T-helper 2 cell treated with Interferon-gamma antibody and Interleukin-4, amounts not matched to agents 100 ng/mL and 5 ng/mL, for 36 hours (primary cell): ENCODE measurements at regions not wholly inside any gene's neighbourhood (a gene's known extent, or its start where the extent isn't known, plus 50 kb on each side); places are given as distances from the start of the nearest gene placed in this dataset.

Source experiments
- intact Hi-C: fragments of 100-400 bp; cut with micrococcal nuclease; formaldehyde crosslinking; loops from one replicate; pipeline ENCODE4 v1.15.1; 2023

- intact Hi-C loops, result no loop called here
These were observed 134.1 kb downstream of the NCOR2 start for GRCh38 chr12:124433147-124433874.

DNA sequence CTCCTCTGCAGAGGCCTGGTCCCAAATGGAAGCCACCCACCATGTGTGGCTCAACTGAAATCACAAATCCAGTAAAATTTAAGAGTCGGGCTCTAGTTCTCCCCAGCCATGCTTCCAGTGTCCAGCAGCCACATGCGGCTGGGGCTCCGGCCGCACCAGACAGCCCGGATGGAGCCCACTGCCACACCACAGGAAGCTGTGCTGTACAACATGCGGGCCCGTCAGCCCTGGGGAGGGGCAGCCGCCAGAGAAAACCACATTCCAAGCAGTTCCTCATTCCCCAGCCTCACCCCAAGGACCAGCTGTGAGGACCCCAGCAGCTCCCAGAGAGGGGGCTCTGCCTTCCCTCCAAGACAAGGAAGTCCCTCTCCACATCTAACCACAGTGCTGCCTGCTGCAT is 135.0 kb downstream of the NCOR2 start:
- intact Hi-C loops, result no loop called here

- intact Hi-C loops, result no loop called here
These were observed 135.4 kb downstream of the NCOR2 start for GRCh38 chr12:124431971-124432370.

DNA sequence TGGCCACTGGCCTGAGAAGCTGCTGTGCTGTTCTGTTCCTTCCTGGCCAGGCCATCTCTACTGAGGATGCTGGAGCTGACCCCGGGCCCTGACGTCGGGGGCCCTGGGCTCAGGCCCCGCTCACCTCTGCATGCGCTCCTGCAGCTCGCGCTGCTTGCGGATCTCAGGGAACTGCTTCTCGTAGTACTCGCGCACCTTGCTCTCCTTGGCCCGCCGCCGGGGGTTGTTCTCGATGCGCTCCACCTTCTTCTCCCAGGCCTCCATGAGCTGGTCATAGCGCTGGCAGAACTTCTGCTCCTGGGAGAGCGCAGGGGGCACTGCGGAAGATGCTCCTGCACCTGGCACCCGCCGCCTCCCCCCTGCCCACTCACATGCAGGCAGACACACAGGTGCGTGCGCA is 135.6 kb downstream of the RFLNA start:
- intact Hi-C loops, result no loop called here

DNA sequence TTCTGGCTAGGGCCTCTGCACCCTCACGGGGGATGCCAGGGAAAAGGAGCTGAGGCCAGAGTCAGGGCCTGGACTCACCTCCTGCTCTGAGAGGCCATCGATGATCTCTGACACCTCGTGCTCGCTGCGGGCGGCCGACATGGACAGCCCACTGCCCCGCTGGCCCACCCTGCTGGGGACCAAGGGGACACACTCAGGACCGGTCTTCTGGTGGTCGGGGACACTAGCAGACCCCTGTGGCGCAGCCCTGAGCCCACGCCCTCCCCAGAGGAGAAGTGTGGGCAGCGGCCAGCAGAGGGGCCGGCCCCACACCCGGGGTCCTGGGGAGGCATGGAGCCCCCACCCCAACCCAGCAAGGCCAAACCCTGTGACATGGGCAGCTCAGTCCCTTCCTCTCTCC is 134.6 kb downstream of the RFLNA start:
- intact Hi-C loops, result no loop called here

GRCh38 chr12:124428792-124429281 is 133.9 kb downstream of the RFLNA start:
- intact Hi-C loops, result no loop called here

DNA sequence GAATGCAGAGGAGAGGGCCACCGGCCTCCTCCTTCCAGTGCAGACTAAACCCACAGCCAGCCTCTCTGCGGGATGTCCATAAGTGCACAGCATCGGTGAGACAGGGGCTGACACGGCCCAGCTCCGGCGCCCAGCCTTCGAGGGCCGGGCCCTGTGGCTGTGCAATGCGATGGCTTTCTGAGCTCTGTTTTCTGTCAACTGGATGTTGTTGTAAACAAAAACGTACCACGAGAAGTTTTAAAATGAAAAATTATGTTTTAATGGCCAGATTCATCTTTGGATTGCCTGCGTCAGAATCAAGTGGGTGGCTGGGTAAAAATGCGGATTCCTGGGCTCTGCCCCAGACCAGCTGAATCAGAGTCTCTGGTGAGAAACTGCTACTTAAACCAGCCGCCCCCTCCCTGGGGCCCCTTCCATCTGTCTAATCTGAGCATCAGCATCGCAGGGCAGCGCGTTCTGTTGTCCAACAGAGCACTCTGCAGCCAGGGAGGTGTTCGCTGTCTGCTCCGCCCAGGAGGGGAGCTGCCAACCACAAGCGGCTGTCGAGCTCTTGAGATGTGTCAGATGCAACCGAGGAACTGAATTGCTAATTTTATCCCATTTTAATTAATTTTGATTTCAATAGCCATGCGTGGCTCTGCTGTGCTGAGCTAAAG is 133.4 kb downstream of the RFLNA start:
- intact Hi-C loops, result no loop called here

DNA sequence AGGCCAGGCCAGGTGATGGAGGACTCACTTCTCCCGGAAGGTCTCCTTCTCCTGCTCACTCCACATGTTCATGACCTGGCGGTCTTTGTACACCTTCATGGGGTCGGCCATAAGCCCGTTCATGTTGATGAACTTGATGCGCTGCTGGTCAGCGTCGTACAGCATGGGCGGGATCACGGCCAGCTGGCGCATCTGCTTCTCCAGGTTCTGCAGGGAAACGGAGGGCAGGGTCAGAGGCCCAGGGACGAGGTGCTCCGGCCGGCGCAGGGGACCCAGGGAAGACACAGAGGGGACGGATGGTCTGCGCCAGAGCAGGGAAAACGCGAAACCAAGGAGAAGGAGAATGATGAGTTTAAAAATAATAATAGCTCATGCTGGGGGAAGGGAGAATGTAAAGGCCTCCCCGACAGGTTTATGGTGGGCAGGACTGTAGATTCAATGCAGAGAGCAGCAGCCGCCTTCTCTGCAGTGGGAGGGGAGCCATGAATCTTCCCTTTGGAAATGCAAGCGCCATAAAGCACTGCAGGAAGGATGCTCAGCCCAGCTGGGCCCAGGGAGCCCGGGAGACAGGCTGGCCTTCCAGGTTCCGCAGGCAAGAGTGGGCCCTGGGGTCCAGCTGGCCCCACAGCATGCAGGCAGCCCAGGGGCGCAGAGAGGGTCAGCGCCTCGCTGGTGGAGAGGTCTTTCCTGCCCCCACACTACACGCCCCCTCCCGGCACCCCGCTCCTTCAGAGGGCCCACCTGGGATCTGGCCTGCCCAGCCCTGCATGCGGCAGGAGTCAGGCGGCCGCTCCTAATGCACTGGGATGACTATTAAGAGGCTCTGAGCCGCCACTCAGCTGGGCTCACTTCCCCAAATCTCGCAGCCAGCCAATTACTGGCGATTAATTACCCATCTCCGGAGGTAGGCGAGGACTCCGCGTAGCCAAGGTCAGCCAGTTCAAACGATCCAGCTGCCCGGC is 132.0 kb downstream of the RFLNA start:
- intact Hi-C loops, result no loop called here

DNA sequence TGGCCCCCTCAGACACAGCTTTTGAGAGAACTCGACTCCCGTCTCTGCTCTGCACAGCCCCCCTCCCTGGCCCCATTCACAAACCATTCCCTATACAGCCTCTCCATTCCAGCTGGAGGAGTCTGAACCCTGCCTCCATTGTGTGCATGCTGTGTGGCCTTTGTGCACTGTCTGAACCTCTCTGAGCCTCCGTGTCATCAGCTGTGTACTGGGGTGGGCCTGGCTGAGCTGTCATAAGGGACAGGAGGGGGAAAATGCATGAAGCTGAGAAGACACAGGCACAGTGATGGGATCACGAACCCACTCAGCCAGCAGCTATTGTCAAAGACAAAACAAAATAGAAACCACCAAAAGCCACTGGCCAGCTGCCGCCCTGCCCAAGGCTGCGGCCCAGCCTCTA is 130.8 kb downstream of the RFLNA start:
- intact Hi-C loops, result no loop called here

DNA sequence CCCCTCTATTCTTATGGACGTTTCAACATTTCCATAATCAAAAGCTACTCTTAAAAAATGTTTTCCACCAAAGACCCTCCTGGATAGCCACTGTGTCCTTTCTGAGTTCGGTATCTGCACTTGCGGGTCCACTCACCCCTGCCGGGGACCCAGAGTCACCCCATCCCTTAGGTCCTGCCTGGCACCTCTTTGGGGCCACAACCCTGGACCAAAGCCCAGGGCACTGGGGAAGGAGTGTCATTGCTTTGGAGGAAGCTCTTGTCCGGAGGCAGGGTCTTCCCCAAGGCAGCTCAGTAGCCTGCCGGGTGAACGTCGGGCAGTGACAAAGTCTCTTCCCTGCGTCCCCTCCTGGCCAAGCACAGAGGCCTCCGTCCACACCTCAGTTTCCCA is 129.6 kb downstream of the RFLNA start:
- intact Hi-C loops, result no loop called here

- intact Hi-C loops, result no loop called here
These were observed 129.0 kb downstream of the RFLNA start for GRCh38 chr12:124423761-124424515.

DNA sequence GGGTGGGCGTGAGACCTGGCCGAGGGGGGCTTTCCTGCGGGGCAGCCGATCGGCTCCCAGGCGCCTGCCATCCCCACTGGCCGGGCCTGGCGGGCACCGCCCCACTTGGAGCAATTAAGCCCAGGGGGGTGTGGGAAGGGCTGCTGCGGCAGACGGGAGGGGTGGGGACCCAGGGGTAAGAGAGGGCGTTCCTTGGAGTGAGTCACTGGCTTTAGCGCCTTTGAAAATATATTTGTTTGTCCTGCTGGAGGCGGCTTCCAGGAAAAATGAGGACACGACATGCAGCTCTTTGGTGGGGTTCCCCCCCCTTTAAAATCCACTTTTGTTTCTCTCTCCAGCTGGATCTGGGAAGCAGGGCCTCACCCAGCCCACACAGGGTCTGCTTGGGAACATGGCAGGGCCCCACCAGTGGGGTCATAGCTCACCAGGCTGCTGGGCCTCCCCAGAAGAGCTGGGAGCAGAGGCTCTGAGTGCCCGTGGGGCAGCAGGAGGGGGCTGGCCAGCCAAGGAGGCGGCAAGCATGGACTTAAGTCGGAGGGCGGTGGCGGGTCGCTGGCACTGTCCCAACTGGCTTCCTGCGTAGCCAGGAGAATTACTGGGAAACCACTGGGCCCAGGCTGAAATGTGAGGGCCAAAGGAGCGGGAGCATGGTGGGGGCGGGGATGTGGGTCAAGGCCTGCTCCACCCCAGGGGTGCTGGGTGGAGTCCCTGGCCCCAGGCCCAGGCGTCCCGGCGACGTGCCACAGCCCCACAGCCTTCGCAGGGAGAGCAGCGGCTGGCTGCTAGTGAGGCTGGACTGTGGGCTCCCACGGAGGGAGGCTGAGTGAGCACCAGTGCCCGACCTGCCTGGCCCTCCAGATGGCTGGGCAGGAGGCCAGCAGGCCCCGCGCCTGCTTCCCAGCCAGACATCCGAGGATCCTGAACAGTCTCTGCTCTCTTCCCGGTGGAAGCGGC is 128.0 kb downstream of the RFLNA start:
- intact Hi-C loops, result no loop called here

GRCh38 chr12:124422142-124422569 is 127.3 kb downstream of the RFLNA start:
- intact Hi-C loops, result no loop called here

- intact Hi-C loops, result no loop called here
These were observed 126.2 kb downstream of the RFLNA start for GRCh38 chr12:124420996-124421674.

GRCh38 chr12:124420041-124420995 is 125.4 kb downstream of the RFLNA start:
- intact Hi-C loops, result no loop called here

DNA sequence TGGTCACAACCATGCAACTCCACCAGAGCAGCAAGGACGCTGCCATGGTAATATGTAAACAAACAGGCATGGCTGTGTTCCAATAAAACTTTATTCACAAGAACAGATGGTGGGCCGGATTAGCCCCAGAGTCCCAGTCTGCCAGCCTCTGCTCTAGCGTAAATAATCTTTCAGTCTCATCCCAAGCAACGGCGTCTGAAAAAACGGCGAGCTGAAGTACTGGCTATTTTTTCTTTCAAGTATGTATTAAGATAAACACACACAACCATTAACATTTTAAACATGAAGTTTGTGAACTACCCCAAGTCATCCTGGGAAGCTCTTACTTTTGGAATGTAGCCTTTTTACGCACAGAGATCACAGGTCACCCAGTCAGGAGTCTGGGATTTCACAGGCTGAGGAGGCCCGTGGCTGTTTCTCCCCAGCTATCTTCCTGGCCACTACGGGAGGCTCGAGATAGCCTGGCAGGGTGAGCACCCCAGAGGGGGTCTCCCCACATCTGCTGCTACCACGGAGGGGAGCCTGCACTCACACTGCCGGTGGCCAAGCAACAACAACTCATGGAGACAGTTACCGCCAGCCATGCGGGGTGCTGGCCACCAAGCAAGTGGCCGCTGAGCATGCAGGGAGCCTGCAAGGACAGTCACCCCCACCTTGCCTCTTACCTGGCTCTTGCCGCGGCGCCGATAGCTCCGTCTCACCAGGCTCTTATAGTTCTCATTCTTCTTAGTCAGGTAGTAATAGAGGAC is 124.6 kb downstream of the RFLNA start:
- intact Hi-C loops, result no loop called here

GRCh38 chr12:124418791-124419190 is 123.9 kb downstream of the RFLNA start:
- intact Hi-C loops, result no loop called here
